Esophagus muscularis mucosa (tissue), 3 donors: ENCODE measurements at regions not wholly inside any gene's neighbourhood (a gene's known extent, or its start where the extent isn't known, plus 50 kb on each side); places are given as distances from the start of the nearest gene placed in this dataset.

Experiments used
- POLR2A ChIP-seq: fragments of 450-650 bp; IDR thresholded peaks from one replicate; pipeline ENCODE4 v1.6.1; 2017; ENCODE audit warnings: antibody characterized with exemption, moderate library complexity, mild to moderate bottlenecking, low read depth
- POLR2AphosphoS5 ChIP-seq, 2 donors: sonication (generic); formaldehyde crosslinking; IDR thresholded peaks; one replicate each; pipeline ENCODE4 v1.6.1; 2017; ENCODE audit warnings: antibody characterized with exemption in 2 of 2
- TF ChIP-seq, protein P1 (sequence below), 3 experiments: fragments of 200-600 bp in 2 of 3; fragments of 450-650 bp in 1 of 3; sonication (generic) in 2 of 3; IDR thresholded peaks; one replicate each; pipeline ENCODE4 v1.5.1; 2017 to 2019; ENCODE audit warnings: antibody characterized with exemption in 3 of 3, mild to moderate bottlenecking in 2 of 3, moderate library complexity in 1 of 3

DNA sequence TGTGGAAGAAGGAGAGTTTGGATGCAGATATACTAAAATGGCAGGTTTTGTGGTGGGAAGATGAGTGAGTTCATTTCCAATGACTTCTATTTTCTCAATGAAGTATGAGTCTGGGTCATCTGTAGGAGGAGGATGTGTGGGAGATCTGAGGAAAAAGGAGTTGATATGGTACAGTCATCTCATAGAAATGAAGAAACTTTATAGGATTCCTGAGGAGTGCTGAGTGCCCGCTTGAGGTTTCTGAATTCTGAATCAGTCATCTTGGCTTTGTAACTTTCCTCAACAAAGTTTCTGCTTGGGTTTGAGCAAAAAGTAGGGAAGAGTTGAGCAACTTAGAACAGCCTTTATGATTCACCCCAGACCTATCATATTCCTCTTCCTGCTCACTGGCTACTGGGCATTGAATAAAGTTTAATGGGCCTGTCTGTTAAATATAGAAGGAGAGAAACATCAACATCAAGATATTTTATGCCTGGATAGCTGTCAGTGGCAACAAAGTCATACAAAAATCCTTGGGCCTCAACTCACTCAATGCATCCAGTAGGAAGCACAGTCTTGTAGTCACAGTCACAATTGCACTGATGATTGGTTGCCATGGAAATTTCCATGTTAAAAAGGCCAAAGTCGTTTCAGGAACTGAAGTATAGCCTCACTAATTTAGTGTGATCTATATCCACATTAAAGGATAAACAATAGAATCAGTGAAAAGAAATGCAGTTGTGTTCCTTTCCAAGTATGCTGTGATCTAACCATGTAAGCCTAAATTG, 284.7 kb downstream of the DUSP6 start:
- TF ChIP-seq, protein P1, sequence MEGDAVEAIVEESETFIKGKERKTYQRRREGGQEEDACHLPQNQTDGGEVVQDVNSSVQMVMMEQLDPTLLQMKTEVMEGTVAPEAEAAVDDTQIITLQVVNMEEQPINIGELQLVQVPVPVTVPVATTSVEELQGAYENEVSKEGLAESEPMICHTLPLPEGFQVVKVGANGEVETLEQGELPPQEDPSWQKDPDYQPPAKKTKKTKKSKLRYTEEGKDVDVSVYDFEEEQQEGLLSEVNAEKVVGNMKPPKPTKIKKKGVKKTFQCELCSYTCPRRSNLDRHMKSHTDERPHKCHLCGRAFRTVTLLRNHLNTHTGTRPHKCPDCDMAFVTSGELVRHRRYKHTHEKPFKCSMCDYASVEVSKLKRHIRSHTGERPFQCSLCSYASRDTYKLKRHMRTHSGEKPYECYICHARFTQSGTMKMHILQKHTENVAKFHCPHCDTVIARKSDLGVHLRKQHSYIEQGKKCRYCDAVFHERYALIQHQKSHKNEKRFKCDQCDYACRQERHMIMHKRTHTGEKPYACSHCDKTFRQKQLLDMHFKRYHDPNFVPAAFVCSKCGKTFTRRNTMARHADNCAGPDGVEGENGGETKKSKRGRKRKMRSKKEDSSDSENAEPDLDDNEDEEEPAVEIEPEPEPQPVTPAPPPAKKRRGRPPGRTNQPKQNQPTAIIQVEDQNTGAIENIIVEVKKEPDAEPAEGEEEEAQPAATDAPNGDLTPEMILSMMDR (IDR thresholded peaks at IDR 0.05) = no peak
- no peak for TF ChIP-seq POLR2A
- no peak for TF ChIP-seq POLR2AphosphoS5 (IDR thresholded peaks at IDR 0.05)
